ENCODE measurements at regions not wholly inside any gene's neighbourhood (a gene's known extent, or its start where the extent isn't known, plus 50 kb on each side); places are given as distances from the start of the nearest gene placed in this dataset.
"Not testable (repeated sequence)": the region's sequence is repeated elsewhere in the genome, so short reads cannot be mapped to it uniquely, and the experiment has no call there.

- H3K36me3 ChIP-seq (ENCODE audit: control insufficient read depth in 1 of 2, insufficient read depth in 2 of 2, low read length in 2 of 2); H2AFZ ChIP-seq (ENCODE audit: insufficient read depth, low read length, poor library complexity); H3K14ac ChIP-seq (ENCODE audit: low read length); H2BK120ac ChIP-seq (ENCODE audit: insufficient read depth, low read length, poor library complexity); H4K8ac ChIP-seq (ENCODE audit: low read depth, low read length); H2BK12ac ChIP-seq (ENCODE audit: low read length); H3K9ac ChIP-seq (ENCODE audit: low read length); H3K23ac ChIP-seq (ENCODE audit: low read length); H3K4ac ChIP-seq (ENCODE audit: low read depth, low read length); H3K79me1 ChIP-seq (ENCODE audit: low read length); H2AK5ac ChIP-seq (ENCODE audit: low read length); H3K9me3 ChIP-seq (ENCODE audit: insufficient read depth, low read depth, low read length); H4K12ac ChIP-seq (ENCODE audit: low read depth, low read length); H3K4me3 ChIP-seq (ENCODE audit: low read depth, low read length); H3K27ac ChIP-seq (ENCODE audit: low read depth, low read length); H3K27me3 ChIP-seq (ENCODE audit: insufficient read depth, low read length); H2BK5ac ChIP-seq (ENCODE audit: low read depth, low read length, poor library complexity); H4K91ac ChIP-seq (ENCODE audit: low read depth, low read length); H3K4me1 ChIP-seq (ENCODE audit: control insufficient read depth in 1 of 2, insufficient read depth in 2 of 2, low read length in 2 of 2); H3K79me2 ChIP-seq (ENCODE audit: control insufficient read depth, insufficient read depth, low read length, poor library complexity); DNase-seq; H3K4me2 ChIP-seq (ENCODE audit: low read length); H3K18ac ChIP-seq (ENCODE audit: low read length): not testable (repeated sequence)
- 100% methylated on average over 1 of the region's 1 CpG for WGBS (ENCODE audit: extremely low coverage, insufficient coverage, insufficient read length)
These were observed 138.5 kb upstream of the ERV3-1 start for GRCh38 chr7:65145008-65145407.

- H4K91ac ChIP-seq (ENCODE audit: low read depth, low read length); H3K79me2 ChIP-seq (ENCODE audit: control insufficient read depth, insufficient read depth, low read length, poor library complexity); H2AK5ac ChIP-seq (ENCODE audit: low read length); H3K36me3 ChIP-seq (ENCODE audit: control insufficient read depth in 1 of 2, insufficient read depth in 2 of 2, low read length in 2 of 2); H2AFZ ChIP-seq (ENCODE audit: insufficient read depth, low read length, poor library complexity); H3K27me3 ChIP-seq (ENCODE audit: insufficient read depth, low read length); H3K4me3 ChIP-seq (ENCODE audit: low read depth, low read length); H4K12ac ChIP-seq (ENCODE audit: low read depth, low read length); DNase-seq; H3K9ac ChIP-seq (ENCODE audit: low read length); H3K4ac ChIP-seq (ENCODE audit: low read depth, low read length); H3K14ac ChIP-seq (ENCODE audit: low read length); H3K4me2 ChIP-seq (ENCODE audit: low read length); H3K18ac ChIP-seq (ENCODE audit: low read length); H3K27ac ChIP-seq (ENCODE audit: low read depth, low read length); H3K23ac ChIP-seq (ENCODE audit: low read length); H3K79me1 ChIP-seq (ENCODE audit: low read length); H3K4me1 ChIP-seq (ENCODE audit: control insufficient read depth in 1 of 2, insufficient read depth in 2 of 2, low read length in 2 of 2); H3K9me3 ChIP-seq (ENCODE audit: insufficient read depth, low read depth, low read length); H2BK5ac ChIP-seq (ENCODE audit: low read depth, low read length, poor library complexity); H2BK12ac ChIP-seq (ENCODE audit: low read length); H2BK120ac ChIP-seq (ENCODE audit: insufficient read depth, low read length, poor library complexity); H4K8ac ChIP-seq (ENCODE audit: low read depth, low read length): not testable (repeated sequence)
- WGBS (ENCODE audit: extremely low coverage, insufficient coverage, insufficient read length) = 100% methylated on average over 2 of the region's 2 CpGs
These were observed 138.1 kb upstream of the ERV3-1 start for GRCh38 chr7:65144557-65144956.

- not testable (repeated sequence) for H4K8ac ChIP-seq (ENCODE audit: low read depth, low read length); H3K14ac ChIP-seq (ENCODE audit: low read length); H3K4ac ChIP-seq (ENCODE audit: low read depth, low read length); H3K27me3 ChIP-seq (ENCODE audit: insufficient read depth, low read length); H3K79me2 ChIP-seq (ENCODE audit: control insufficient read depth, insufficient read depth, low read length, poor library complexity); H3K27ac ChIP-seq (ENCODE audit: low read depth, low read length); H3K4me3 ChIP-seq (ENCODE audit: low read depth, low read length); DNase-seq; H4K91ac ChIP-seq (ENCODE audit: low read depth, low read length); H3K18ac ChIP-seq (ENCODE audit: low read length); H3K9me3 ChIP-seq (ENCODE audit: insufficient read depth, low read depth, low read length); H3K4me1 ChIP-seq (ENCODE audit: control insufficient read depth in 1 of 2, insufficient read depth in 2 of 2, low read length in 2 of 2); H3K36me3 ChIP-seq (ENCODE audit: control insufficient read depth in 1 of 2, insufficient read depth in 2 of 2, low read length in 2 of 2); H2AK5ac ChIP-seq (ENCODE audit: low read length); H2BK5ac ChIP-seq (ENCODE audit: low read depth, low read length, poor library complexity); H4K12ac ChIP-seq (ENCODE audit: low read depth, low read length); H2AFZ ChIP-seq (ENCODE audit: insufficient read depth, low read length, poor library complexity); H3K23ac ChIP-seq (ENCODE audit: low read length); H2BK120ac ChIP-seq (ENCODE audit: insufficient read depth, low read length, poor library complexity); H2BK12ac ChIP-seq (ENCODE audit: low read length); H3K79me1 ChIP-seq (ENCODE audit: low read length); H3K4me2 ChIP-seq (ENCODE audit: low read length); H3K9ac ChIP-seq (ENCODE audit: low read length)
- 100% methylated on average over 2 of the region's 2 CpGs for WGBS (ENCODE audit: extremely low coverage, insufficient coverage, insufficient read length)
These were observed 137.6 kb upstream of the ERV3-1 start for GRCh38 chr7:65144119-65144518.

GRCh38 chr7:65141894-65142293 lies 135.4 kb upstream of the ERV3-1 start:
- H3K36me3 ChIP-seq (ENCODE audit: control insufficient read depth in 1 of 2, insufficient read depth in 2 of 2, low read length in 2 of 2); H3K4ac ChIP-seq (ENCODE audit: low read depth, low read length): not testable (repeated sequence)
- no CpG with 5 or more reads among the region's 6 CpGs for WGBS (ENCODE audit: extremely low coverage, insufficient coverage, insufficient read length)

More at GRCh38 chr7:65141894-65142293, 135.4 kb upstream of the ERV3-1 start:
- not testable (repeated sequence) for H2AK5ac ChIP-seq (ENCODE audit: low read length); H2BK12ac ChIP-seq (ENCODE audit: low read length); H3K79me2 ChIP-seq (ENCODE audit: control insufficient read depth, insufficient read depth, low read length, poor library complexity); DNase-seq; H3K79me1 ChIP-seq (ENCODE audit: low read length); H4K91ac ChIP-seq (ENCODE audit: low read depth, low read length); H3K4me2 ChIP-seq (ENCODE audit: low read length); H2BK5ac ChIP-seq (ENCODE audit: low read depth, low read length, poor library complexity); H3K4me3 ChIP-seq (ENCODE audit: low read depth, low read length); H3K4me1 ChIP-seq (ENCODE audit: control insufficient read depth in 1 of 2, insufficient read depth in 2 of 2, low read length in 2 of 2); H4K12ac ChIP-seq (ENCODE audit: low read depth, low read length); H3K27ac ChIP-seq (ENCODE audit: low read depth, low read length); H3K14ac ChIP-seq (ENCODE audit: low read length); H3K27me3 ChIP-seq (ENCODE audit: insufficient read depth, low read length); H2AFZ ChIP-seq (ENCODE audit: insufficient read depth, low read length, poor library complexity); H3K9ac ChIP-seq (ENCODE audit: low read length); H4K8ac ChIP-seq (ENCODE audit: low read depth, low read length); H3K23ac ChIP-seq (ENCODE audit: low read length); H3K9me3 ChIP-seq (ENCODE audit: insufficient read depth, low read depth, low read length); H2BK120ac ChIP-seq (ENCODE audit: insufficient read depth, low read length, poor library complexity); H3K18ac ChIP-seq (ENCODE audit: low read length)

Data from trophoblast cell (in vitro differentiated cells and primary cell).